Neural crest cell (in vitro differentiated cells): ENCODE measurements at regions not wholly inside any gene's neighbourhood (a gene's known extent, or its start where the extent isn't known, plus 50 kb on each side); places are given as distances from the start of the nearest gene placed in this dataset.
"Not testable (repeated sequence)": the region's sequence is repeated elsewhere in the genome, so short reads cannot be mapped to it uniquely, and the experiment has no call there.

ENCODE experiments used
- DNase-seq: peaks from one replicate; pipeline ENCODE4 v3.0.0; 2021; ENCODE audit warnings: low read depth, mixed read lengths, low spot score
- H3K27ac Mint-ChIP-seq: one replicate; pipeline ENCODE4 v1.8.0; 2021; ENCODE audit warnings: mild to moderate bottlenecking, mixed read lengths; ENCODE audit not compliant: unreplicated experiment
- H3K27me3 Mint-ChIP-seq: 2 replicates; pipeline ENCODE4 v1.8.0; 2021; ENCODE audit warnings: low read depth, mild to moderate bottlenecking, mixed read lengths
- H3K36me3 Mint-ChIP-seq: 2 replicates; pipeline ENCODE4 v1.8.0; 2021; ENCODE audit warnings: low read depth, mild to moderate bottlenecking, mixed read lengths
- H3K4me1 Mint-ChIP-seq: 2 replicates; pipeline ENCODE4 v1.8.0; 2021; ENCODE audit warnings: mixed read lengths
- H3K4me3 Mint-ChIP-seq: one replicate; pipeline ENCODE4 v1.8.0; 2021; ENCODE audit warnings: mild to moderate bottlenecking, mixed read lengths
- H3K9me3 Mint-ChIP-seq: 2 replicates; pipeline ENCODE4 v1.8.0; 2021; ENCODE audit warnings: mixed read lengths
- CTCF ChIP-seq: fragments of 200-600 bp; sonication (generic); conservative IDR thresholded peaks from 2 replicates; pipeline ENCODE4 v1.5.0; 2021; ENCODE audit warnings: antibody characterized with exemption, mild to moderate bottlenecking

GRCh38 chr1:213511173-213511572 lies 460.1 kb downstream of the RPS6KC1 start:
- H3K27ac Mint-ChIP-seq = no peak overlapping the region
- no peak overlapping the region for H3K4me3 Mint-ChIP-seq
- DNase-seq = no peak
- no peak for TF ChIP-seq CTCF
- H3K4me1 Mint-ChIP-seq = no peaks in the 10 kb centered on the region
- no peaks in the 10 kb centered on the region for H3K9me3 Mint-ChIP-seq
- no peaks in the 10 kb centered on the region for H3K27me3 Mint-ChIP-seq
- H3K36me3 Mint-ChIP-seq = peaks cover 2% of the 10 kb centered on the region

GRCh38 chr1:213512316-213512715 lies 461.3 kb downstream of the RPS6KC1 start:
- DNase-seq = no peak

GRCh38 chr1:213513006-213513405 lies 462.0 kb downstream of the RPS6KC1 start:
- peaks cover under 1% of the 10 kb centered on the region for H3K9me3 Mint-ChIP-seq
- H3K27ac Mint-ChIP-seq = no peak overlapping the region
- no peak for DNase-seq
- H3K4me3 Mint-ChIP-seq = no peak overlapping the region
- H3K36me3 Mint-ChIP-seq = peaks cover 2% of the 10 kb centered on the region
- H3K27me3 Mint-ChIP-seq = no peaks in the 10 kb centered on the region
- no peak for TF ChIP-seq CTCF
- H3K4me1 Mint-ChIP-seq = no peaks in the 10 kb centered on the region

More at GRCh38 chr1:213512316-213512715, 461.3 kb downstream of the RPS6KC1 start:
- peaks cover 2% of the 10 kb centered on the region for H3K36me3 Mint-ChIP-seq
- H3K4me3 Mint-ChIP-seq = no peak overlapping the region
- no peaks in the 10 kb centered on the region for H3K27me3 Mint-ChIP-seq
- no peak for TF ChIP-seq CTCF
- H3K27ac Mint-ChIP-seq = no peak overlapping the region
- no peaks in the 10 kb centered on the region for H3K4me1 Mint-ChIP-seq
- H3K9me3 Mint-ChIP-seq = no peaks in the 10 kb centered on the region

GRCh38 chr1:213514408-213515179 lies 463.6 kb downstream of the RPS6KC1 start:
- not testable (repeated sequence) for DNase-seq, H3K36me3 Mint-ChIP-seq, H3K27me3 Mint-ChIP-seq, H3K27ac Mint-ChIP-seq, H3K4me3 Mint-ChIP-seq, H3K4me1 Mint-ChIP-seq, H3K9me3 Mint-ChIP-seq

- peaks cover 9% of the 10 kb centered on the region for H3K9me3 Mint-ChIP-seq
- TF ChIP-seq CTCF = no peak
- H3K4me3 Mint-ChIP-seq = no peak overlapping the region
- no peaks in the 10 kb centered on the region for H3K27me3 Mint-ChIP-seq
- peaks cover 4% of the 10 kb centered on the region for H3K36me3 Mint-ChIP-seq
- DNase-seq = no peak
- H3K27ac Mint-ChIP-seq = no peak overlapping the region
- H3K4me1 Mint-ChIP-seq = no peaks in the 10 kb centered on the region
Measured at GRCh38 chr1:213519098-213519497, 468.1 kb downstream of the RPS6KC1 start.

GRCh38 chr1:213521206-213521605 lies 466.6 kb upstream of the PROX1 start:
- peaks cover 9% of the 10 kb centered on the region for H3K9me3 Mint-ChIP-seq
- no peak overlapping the region for H3K27ac Mint-ChIP-seq
- peaks cover 4% of the 10 kb centered on the region for H3K36me3 Mint-ChIP-seq
- H3K27me3 Mint-ChIP-seq = no peaks in the 10 kb centered on the region
- no peak for DNase-seq
- no peak overlapping the region for H3K4me3 Mint-ChIP-seq
- TF ChIP-seq CTCF = no peak
- H3K4me1 Mint-ChIP-seq = no peaks in the 10 kb centered on the region
